ENCODE measurements at regions not wholly inside any gene's neighbourhood (a gene's known extent, or its start where the extent isn't known, plus 50 kb on each side); places are given as distances from the start of the nearest gene placed in this dataset.

GRCh38 chr3:187567021-187567420 is 103.2 kb downstream of the SST start:
- TF ChIP-seq SRF (IDR thresholded peaks at IDR 0.05; ENCODE audit: low read depth, low read length) (no peak), ZNF274 (IDR thresholded peaks at IDR 0.05; ENCODE audit: borderline replicate concordance, extremely low read depth, low read length) (no peak), TBP (IDR thresholded peaks at IDR 0.05; ENCODE audit: low read depth, low read length) (no peak), BRCA1 (IDR thresholded peaks at IDR 0.05; ENCODE audit: low read depth, low read length) (no peak), PHF8 (conservative IDR thresholded peaks at IDR 0.05; ENCODE audit: low read depth, low read length) (no peak), JUND (IDR thresholded peaks at IDR 0.05; ENCODE audit: low read length) (no peak), BCL11A (IDR thresholded peaks at IDR 0.05; ENCODE audit: low read depth in 2 of 2, low read length in 2 of 2) (no peak), SUZ12 (IDR thresholded peaks at IDR 0.05; ENCODE audit: low read length) (no peak), EZH2 (IDR thresholded peaks at IDR 0.05; ENCODE audit: low read depth, low read length, severe bottlenecking) (no peak), GABPA (IDR thresholded peaks at IDR 0.05; ENCODE audit: borderline replicate concordance, insufficient read depth, low read length) (no peak)
- Histone ChIP-seq H3K79me1 (ENCODE audit: low read depth, low read length) (no peaks in the 10 kb centered on the region), H3K9me3 (ENCODE audit: insufficient read depth in 2 of 2, low read depth in 1 of 2, low read length in 1 of 2) (no peaks in the 10 kb centered on the region), H4K91ac (replicated peaks; ENCODE audit: insufficient read length, low read length) (no peak overlapping the region), H2BK15ac (ENCODE audit: low read length) (no peak overlapping the region), H2BK20ac (ENCODE audit: low read length) (no peak overlapping the region), H4K20me1 (replicated peaks in 1 of 2; ENCODE audit: control insufficient read depth in 1 of 2, insufficient read depth in 2 of 2, low read length in 2 of 2) (no peaks in the 10 kb centered on the region), H3K27ac (ENCODE audit: low read depth, low read length) (no peak overlapping the region), H3K4ac (replicated peaks; ENCODE audit: insufficient read length, low read depth, low read length) (no peak overlapping the region), H3K27me3 (replicated peaks in 1 of 4; ENCODE audit: control insufficient read depth in 3 of 4, extremely low read depth in 1 of 4, insufficient read depth in 3 of 4, low read length in 3 of 4) (no peaks in the 10 kb centered on the region), H3K4me2 (ENCODE audit: insufficient read depth in 1 of 2, low read depth in 2 of 2, low read length in 2 of 2) (no peak overlapping the region), H4K8ac (ENCODE audit: extremely low read depth, insufficient read depth, low read length) (no peak overlapping the region), H3K4me1 (replicated peaks in 1 of 4; ENCODE audit: control insufficient read depth in 3 of 4, insufficient read depth in 4 of 4, low read length in 3 of 4) (peaks cover 0 to 13% (median 7%) of the 10 kb centered on the region in 4 experiments; a peak in 6 of 7 replicates), H2AK5ac (ENCODE audit: low read depth, low read length) (peak overlapping the region; percentile 29; the same call in 1 of the 2 replicates), H3K9ac (replicated peaks in 1 of 4; ENCODE audit: extremely low read depth in 1 of 4, low read depth in 3 of 4, low read length in 3 of 4) (no peak overlapping the region), H2BK120ac (replicated peaks; ENCODE audit: low read depth, low read length) (no peak overlapping the region), H3K36me3 (ENCODE audit: control insufficient read depth in 2 of 4, insufficient read depth in 4 of 4, low read length in 3 of 4) (no peaks in the 10 kb centered on the region), H3K23me2 (ENCODE audit: low read depth, low read length) (no peaks in the 10 kb centered on the region), H3K56ac (replicated peaks; ENCODE audit: insufficient read length, low read depth, low read length) (no peak overlapping the region), H2AFZ (ENCODE audit: low read length) (0 out of 2 replicates have a peak overlapping the region, but pooled peaks have one; percentile 52), H2BK5ac (ENCODE audit: low read depth, low read length) (no peak overlapping the region), H3K79me2 (ENCODE audit: control insufficient read depth in 1 of 2, insufficient read depth in 2 of 2, low read length in 2 of 2) (no peaks in the 10 kb centered on the region), H3K23ac (ENCODE audit: insufficient read length) (no peak overlapping the region), H3K18ac (ENCODE audit: extremely low read depth, low read length) (peak overlapping the region; percentile 39; the same call in 1 of the 2 replicates), H3K4me3 (ENCODE audit: extremely low read depth in 1 of 4, insufficient read depth in 2 of 4, low read depth in 3 of 4, low read length in 4 of 4) (no peak overlapping the region), H3K14ac (ENCODE audit: insufficient read length) (no peak overlapping the region), H2BK12ac (ENCODE audit: low read depth, low read length) (no peak overlapping the region), H4K5ac (ENCODE audit: insufficient read length, low read depth, low read length) (no peak overlapping the region)
- no peak for FAIRE-seq
- ChIA-PET CTCF (ENCODE audit: partially characterized antibody) (interaction anchor here (1.0 to 5.5 kb wide), 4 partner anchors 43 to 249 kb away, joined by 3 to 34 read pairs (median 4); no protein-coding TSS in a partner anchor), POLR2A (ENCODE audit: partially characterized antibody) (interaction anchor here (1.0 kb wide), 1 partner anchor 101 kb away, joined by 3 read pairs; no protein-coding TSS in a partner anchor)
- no peak for DNase-seq (ENCODE audit: low read depth in 1 of 2, low spot score in 2 of 2)
- WGBS, 2 experiments (ENCODE audit: extremely low coverage in 1 of 2, insufficient coverage in 1 of 2, insufficient read length in 1 of 2, insufficient replicate concordance in 2 of 2, low coverage in 1 of 2, low lambda C conversion rate in 2 of 2, missing lambda C conversion rate in 1 of 2), result 92% methylated on average over 2 of the region's 2 CpGs; no CpG with 5 or more reads in 1 of the 2 experiments

Data from H1 (cell line).